ENCODE measurements at regions not wholly inside any gene's neighbourhood (a gene's known extent, or its start where the extent isn't known, plus 50 kb on each side); places are given as distances from the start of the nearest gene placed in this dataset.
A peak's percentile ranks its signal among the peaks of the same experiment; 100 is the strongest.

DNA sequence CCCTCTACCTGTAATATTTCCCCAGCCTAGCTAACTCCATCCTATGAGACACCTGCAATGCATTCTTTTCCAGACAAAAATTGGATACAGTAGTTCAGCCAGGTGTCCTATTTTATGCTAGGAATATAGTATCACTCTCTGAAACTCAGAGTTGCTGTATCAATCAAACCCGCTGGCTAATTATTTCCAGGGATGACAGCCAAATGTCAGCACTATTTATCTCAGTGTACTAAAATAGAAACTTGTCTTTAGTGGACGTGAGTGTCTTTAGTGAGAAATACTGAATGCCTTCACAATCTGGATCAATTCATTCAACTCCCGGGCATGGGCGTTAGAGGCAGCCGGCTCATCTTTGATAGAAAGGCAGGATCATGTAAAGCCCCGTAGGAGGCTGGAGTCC, 196.2 kb downstream of the RBM46 start:
- Mint-ChIP-seq H3K9me3 (ENCODE audit: unreplicated experiment) (no peaks in the 10 kb centered on the region), H3K4me1 (ENCODE audit: unreplicated experiment) (no peaks in the 10 kb centered on the region), H3K36me3 (ENCODE audit: low read depth, unreplicated experiment) (no peaks in the 10 kb centered on the region), H3K4me3 (ENCODE audit: unreplicated experiment) (no peak overlapping the region), H3K27me3 (ENCODE audit: unreplicated experiment) (no peaks in the 10 kb centered on the region), H3K27ac (ENCODE audit: unreplicated experiment) (no peak overlapping the region)
- DNase-seq (ENCODE audit: low spot score): no peak
- TF ChIP-seq, protein P1, sequence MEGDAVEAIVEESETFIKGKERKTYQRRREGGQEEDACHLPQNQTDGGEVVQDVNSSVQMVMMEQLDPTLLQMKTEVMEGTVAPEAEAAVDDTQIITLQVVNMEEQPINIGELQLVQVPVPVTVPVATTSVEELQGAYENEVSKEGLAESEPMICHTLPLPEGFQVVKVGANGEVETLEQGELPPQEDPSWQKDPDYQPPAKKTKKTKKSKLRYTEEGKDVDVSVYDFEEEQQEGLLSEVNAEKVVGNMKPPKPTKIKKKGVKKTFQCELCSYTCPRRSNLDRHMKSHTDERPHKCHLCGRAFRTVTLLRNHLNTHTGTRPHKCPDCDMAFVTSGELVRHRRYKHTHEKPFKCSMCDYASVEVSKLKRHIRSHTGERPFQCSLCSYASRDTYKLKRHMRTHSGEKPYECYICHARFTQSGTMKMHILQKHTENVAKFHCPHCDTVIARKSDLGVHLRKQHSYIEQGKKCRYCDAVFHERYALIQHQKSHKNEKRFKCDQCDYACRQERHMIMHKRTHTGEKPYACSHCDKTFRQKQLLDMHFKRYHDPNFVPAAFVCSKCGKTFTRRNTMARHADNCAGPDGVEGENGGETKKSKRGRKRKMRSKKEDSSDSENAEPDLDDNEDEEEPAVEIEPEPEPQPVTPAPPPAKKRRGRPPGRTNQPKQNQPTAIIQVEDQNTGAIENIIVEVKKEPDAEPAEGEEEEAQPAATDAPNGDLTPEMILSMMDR (IDR thresholded peaks at IDR 0.05; ENCODE audit: unreplicated experiment): no peak

DNA sequence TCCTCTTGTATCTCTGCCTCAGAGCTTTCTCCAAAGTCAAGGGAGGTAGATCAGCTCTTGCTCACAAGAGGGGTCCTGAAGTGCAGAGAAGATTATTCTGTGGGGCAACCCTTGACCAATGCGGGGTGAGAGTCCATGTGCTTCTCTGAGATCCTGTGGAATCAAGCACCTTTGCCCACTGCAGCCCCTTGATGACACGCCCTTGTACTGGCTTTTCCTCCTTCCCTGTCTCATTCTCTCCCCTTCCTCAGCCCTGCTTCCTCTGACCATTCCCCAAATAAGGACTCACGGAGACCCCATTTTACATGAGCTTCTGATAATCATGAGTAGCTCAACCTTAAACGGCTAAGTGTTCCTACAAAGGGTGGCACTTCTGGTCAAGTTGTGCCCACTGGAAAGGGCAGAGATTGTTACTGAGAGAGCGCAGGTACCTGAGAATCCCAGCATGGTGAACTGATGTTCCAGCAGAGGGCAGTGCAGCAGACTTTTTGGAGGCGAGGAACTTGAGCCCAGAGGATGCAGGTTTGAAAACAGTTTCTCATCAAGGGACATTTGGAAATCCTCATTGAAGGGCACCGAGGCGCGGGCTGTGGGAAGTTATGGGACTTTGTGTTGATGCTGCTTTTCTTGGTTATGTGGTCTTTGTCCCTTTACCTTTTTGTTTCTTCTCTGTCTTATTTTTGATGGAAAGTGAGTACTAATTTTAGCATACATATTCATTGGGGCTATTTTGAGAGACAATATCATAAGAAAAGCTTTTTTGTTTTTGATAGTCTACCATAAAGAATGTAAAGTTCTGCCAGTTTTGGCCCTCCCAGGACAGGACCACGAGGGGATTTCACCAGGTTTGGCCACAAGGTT, 201.3 kb downstream of the RBM46 start:
- no peaks in the 10 kb centered on the region for H3K9me3 Mint-ChIP-seq (ENCODE audit: unreplicated experiment)
- TF ChIP-seq, protein P1 (IDR thresholded peaks at IDR 0.05; ENCODE audit: unreplicated experiment): peak; percentile 80
- no peaks in the 10 kb centered on the region for H3K27me3 Mint-ChIP-seq (ENCODE audit: unreplicated experiment)
- H3K4me3 Mint-ChIP-seq (ENCODE audit: unreplicated experiment): no peak overlapping the region
- no peak overlapping the region for H3K27ac Mint-ChIP-seq (ENCODE audit: unreplicated experiment)
- DNase-seq (ENCODE audit: low spot score): peak; percentile 73
- H3K36me3 Mint-ChIP-seq (ENCODE audit: low read depth, unreplicated experiment): no peaks in the 10 kb centered on the region
- H3K4me1 Mint-ChIP-seq (ENCODE audit: unreplicated experiment): peaks cover 2% of the 10 kb centered on the region

DNA sequence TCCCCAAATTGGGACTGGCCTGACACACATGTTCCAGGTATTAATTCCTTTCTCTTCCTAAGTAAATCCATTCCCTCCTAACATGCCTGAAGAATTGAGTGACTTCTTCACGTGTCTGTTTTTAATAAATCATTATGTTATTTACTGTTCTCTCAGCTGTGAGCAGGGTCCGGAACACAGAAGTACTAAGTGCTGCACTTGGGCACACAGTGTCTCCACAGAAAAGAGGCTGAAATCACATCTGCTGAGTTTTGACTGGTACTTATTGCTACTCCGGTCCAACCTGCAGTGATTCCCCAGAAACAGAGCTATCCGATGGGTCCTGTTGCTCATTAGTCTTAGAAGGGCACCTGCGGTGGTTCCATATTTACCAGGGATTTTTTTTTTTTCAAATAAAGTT, 202.6 kb downstream of the RBM46 start:
- peaks cover 4% of the 10 kb centered on the region for H3K27me3 Mint-ChIP-seq (ENCODE audit: unreplicated experiment)
- no peaks in the 10 kb centered on the region for H3K36me3 Mint-ChIP-seq (ENCODE audit: low read depth, unreplicated experiment)
- H3K4me1 Mint-ChIP-seq (ENCODE audit: unreplicated experiment): peaks cover 2% of the 10 kb centered on the region
- TF ChIP-seq, protein P1 (IDR thresholded peaks at IDR 0.05; ENCODE audit: unreplicated experiment): no peak
- DNase-seq (ENCODE audit: low spot score): no peak
- no peaks in the 10 kb centered on the region for H3K9me3 Mint-ChIP-seq (ENCODE audit: unreplicated experiment)
- no peak overlapping the region for H3K4me3 Mint-ChIP-seq (ENCODE audit: unreplicated experiment)
- H3K27ac Mint-ChIP-seq (ENCODE audit: unreplicated experiment): no peak overlapping the region

DNA sequence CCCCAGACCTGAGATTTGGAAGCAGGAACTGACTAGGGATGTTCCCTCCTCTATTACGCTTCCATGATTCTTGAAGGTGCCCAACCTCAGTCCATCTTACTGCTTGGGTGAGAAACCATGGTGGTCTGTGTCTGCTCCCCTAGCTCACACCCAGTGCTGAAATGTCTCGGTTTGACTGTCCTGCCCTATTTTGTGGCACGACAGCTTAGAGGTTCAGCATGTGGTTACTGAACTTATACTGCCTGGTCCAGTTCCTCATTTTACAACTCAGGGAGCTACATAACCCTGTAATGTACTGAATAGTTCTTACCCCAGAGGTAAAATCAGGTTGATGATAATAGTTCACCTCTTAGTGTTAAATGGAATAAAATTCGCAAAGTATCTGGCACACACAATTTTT, 203.1 kb downstream of the RBM46 start:
- Mint-ChIP-seq H3K4me1 (ENCODE audit: unreplicated experiment) (peaks cover 2% of the 10 kb centered on the region), H3K27ac (ENCODE audit: unreplicated experiment) (no peak overlapping the region), H3K4me3 (ENCODE audit: unreplicated experiment) (no peak overlapping the region), H3K27me3 (ENCODE audit: unreplicated experiment) (peaks cover 4% of the 10 kb centered on the region), H3K9me3 (ENCODE audit: unreplicated experiment) (no peaks in the 10 kb centered on the region), H3K36me3 (ENCODE audit: low read depth, unreplicated experiment) (no peaks in the 10 kb centered on the region)
- TF ChIP-seq, protein P1 (IDR thresholded peaks at IDR 0.05; ENCODE audit: unreplicated experiment): no peak
- no peak for DNase-seq (ENCODE audit: low spot score)

DNA sequence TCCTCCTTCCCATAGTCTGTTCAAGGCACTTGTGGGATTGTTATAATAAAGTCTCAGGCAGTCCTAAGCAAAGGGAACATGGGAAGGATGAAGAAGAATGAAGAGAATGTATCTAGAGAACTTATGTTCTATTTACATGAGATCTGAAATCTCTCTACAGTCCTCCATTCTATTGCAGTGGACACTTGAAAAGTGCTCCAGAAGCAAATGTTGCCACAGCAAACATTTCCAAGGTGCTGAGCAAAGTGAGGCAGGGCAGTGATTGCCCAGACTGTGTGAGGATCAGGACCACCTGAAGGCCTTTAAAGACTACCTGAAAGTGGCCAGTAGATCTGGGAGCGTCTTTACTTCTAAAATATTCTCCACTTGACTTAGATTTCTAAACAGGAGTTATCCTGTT, 203.5 kb downstream of the RBM46 start:
- H3K27me3 Mint-ChIP-seq (ENCODE audit: unreplicated experiment): peaks cover 4% of the 10 kb centered on the region
- no peak for DNase-seq (ENCODE audit: low spot score)
- TF ChIP-seq, protein P1 (IDR thresholded peaks at IDR 0.05; ENCODE audit: unreplicated experiment): no peak
- H3K36me3 Mint-ChIP-seq (ENCODE audit: low read depth, unreplicated experiment): no peaks in the 10 kb centered on the region
- no peak overlapping the region for H3K27ac Mint-ChIP-seq (ENCODE audit: unreplicated experiment)
- H3K4me3 Mint-ChIP-seq (ENCODE audit: unreplicated experiment): no peak overlapping the region
- no peaks in the 10 kb centered on the region for H3K9me3 Mint-ChIP-seq (ENCODE audit: unreplicated experiment)
- peaks cover 2% of the 10 kb centered on the region for H3K4me1 Mint-ChIP-seq (ENCODE audit: unreplicated experiment)

Measured in endothelial cell (in vitro differentiated cells).